Right renal cortex interstitium (tissue), 3 donors: ENCODE measurements at regions not wholly inside any gene's neighbourhood (a gene's known extent, or its start where the extent isn't known, plus 50 kb on each side); places are given as distances from the start of the nearest gene placed in this dataset.

Experiments used
- DNase-seq, 3 donors: peaks; one replicate each; pipeline ENCODE4 v3.0.0-alpha.2; 2013; ENCODE audit warnings: low read depth in 3 of 3, low spot score in 2 of 3

DNA sequence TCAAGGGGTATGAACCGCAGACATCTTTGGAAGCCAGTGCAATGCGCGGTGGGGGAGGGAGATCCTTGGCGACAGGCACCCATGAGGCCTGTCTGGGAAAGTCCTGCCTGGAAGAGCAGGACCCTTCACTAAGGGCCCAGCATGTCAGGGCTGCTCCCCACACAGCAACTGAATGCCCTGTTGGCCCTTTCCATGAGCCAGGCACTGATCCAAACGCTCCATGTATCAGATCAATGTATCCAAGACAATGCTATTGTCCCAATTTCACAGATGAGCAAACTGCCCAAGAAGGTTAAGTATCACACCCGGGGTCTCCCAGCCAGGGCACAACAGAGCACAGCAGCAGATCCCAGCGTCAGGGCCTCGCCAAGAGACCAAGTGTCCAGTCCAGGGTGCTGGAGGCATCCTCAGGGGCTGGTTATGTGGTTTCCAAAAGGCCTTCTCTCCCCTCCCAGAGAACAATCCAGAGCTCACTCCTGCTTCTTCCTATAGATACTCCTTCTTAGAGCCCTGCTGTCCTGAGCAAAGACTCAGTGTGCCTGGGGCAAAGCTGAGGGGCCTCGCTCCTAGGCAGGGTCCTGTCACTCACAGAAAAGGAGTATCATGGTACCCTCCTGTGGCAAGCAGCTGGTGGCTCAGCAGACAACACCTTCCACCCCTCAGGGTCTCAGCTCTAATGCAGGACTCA lies 328.0 kb downstream of the NPHP4 start:
- no peak for DNase-seq

DNA sequence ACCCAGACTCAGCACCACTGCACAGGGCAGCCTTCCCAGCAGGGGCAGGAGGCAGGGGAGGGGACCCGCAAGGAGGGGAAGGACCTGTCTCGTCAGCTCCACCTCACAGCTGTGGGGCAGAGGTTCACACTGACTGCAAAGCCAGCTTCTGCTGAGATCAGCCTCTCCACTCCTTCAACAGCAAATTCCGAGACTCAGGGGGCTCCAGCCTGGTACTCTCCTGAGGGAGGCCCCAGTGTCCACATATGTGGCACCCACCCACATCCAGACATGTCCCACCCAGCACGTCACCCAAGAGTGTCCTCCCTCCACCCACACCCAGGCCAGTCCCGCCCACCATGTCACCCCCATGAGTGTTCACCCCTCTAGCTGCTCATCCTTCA lies 329.5 kb downstream of the NPHP4 start:
- DNase-seq, result no peak

DNA sequence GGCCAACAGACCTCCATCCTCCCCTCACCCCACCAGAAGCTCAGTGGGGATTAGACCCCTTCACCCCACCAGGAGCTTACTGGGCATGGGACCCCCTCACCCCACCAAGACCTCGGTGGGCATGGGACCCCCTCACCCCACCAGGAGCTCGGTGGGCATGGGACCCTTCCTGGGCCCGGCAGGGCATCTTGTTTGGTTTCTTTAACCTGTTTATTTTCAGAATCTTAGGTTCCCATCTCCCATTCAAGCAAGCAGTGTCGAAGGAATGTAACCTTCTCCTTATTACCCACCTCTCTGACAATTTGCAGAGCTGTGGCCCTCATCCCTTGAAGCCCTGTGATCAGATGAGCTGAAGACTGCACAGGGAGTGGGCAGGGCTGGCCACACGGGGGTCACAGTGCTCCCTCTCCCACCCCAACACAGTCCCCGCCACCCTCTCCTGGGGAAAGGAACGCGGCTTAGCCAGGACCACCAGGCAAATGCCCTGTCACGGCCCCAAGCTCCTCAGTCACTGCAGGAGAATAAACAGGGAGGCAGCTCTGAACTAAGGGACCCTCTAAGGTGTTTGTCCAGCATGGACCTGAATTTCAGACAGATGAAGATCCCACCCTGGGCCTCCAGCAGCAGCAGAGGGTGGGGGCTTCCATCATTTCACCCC lies 330.0 kb downstream of the NPHP4 start:
- DNase-seq, result no peak

DNA sequence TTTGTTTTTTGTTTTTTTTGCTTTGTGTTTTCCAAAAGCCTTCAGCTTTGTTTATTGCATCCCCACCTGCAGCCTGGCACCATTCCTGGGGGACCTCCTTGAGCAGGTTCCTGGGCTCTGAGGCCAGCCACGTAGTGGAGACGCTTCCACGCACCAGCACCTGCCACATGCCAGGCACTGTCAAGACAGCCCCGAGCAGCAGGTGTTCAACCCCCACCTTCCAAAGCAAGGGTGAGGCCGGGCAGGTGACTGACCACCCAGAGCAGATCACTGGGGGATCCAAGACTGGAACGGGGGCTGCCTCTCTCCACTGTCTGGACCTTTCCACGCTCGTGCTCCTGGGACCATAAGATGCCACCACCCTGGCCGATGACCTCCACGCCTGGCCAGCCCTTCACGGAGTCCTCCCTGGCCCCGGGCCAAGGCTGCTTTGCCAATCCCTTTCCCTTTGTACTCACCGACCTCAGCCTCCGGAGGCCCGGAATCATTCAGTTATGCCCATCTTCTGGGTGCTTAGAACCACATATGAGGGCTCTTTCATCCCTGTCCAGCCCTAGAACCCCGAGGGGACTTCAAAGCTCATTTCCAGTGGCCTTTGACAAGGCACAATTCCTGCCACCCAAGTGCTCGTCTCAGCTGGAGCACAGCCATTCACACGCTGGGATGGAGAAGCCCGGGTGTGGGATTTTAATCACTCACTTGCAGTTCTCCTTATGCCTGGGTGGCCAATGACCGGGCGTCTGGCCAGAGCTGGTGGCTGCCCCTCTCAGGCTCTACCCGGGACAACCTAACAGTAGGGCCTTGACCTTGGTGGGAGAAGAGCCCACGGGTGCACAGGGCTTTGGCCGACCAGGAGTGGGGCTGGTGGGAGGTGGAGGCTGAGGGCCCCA lies 330.8 kb downstream of the NPHP4 start:
- no peak for DNase-seq

DNA sequence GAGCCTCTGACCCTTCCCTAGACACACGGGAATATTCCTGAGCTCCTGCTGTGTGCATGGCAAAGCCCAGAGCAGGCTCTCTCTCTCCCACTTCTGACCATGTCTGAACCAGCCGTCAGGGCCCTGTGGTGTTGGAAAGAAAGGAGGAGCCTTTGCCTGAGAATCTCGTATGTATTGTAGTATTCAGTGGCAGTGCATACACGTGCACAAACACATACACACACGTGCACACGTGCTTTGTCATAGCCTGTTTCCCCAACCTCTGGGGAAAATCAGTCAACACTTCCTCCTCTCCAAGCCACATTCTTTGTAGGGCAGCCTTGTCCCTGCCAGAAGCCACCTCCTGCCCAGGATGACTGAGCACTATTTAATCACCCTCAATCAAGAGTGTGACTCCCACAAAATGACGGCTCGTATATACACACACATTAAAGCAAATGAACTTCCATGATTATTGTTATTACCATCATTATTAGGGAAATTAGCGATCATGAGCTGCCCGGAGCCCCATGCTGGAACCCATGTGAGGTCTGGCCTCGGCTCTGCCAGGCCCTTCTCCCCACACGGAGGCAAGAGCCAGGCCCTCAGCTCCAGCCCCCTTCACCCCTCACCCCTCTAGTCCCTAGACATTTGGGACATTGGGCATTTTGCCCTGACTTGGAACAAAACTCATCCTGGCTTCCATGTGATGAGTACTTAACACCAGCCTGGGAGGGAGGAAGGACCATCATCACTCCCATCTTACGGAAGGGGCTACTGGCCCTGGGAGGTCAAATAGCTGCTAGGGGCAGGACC lies 331.9 kb downstream of the NPHP4 start:
- DNase-seq, result no peak

DNA sequence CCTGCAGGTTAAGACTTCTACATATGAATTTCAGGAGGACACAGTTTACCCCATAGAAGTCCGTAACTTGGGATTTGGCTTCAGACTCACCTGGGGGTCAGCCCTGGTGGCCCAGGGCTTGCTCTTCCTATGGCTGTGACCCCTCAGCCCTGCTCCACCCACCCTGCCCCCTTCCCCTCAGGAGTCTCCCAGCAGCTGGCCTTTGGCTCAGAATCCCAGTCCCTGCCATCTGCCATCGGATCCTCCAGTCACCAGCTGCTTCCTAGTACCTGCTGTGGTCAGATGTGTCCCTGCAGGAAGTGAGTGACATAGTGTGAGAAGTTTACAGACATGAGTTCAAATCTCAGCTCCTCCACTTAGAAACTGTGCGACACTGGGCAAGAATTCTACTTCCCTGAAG lies 332.6 kb downstream of the NPHP4 start:
- DNase-seq, result no peak

DNA sequence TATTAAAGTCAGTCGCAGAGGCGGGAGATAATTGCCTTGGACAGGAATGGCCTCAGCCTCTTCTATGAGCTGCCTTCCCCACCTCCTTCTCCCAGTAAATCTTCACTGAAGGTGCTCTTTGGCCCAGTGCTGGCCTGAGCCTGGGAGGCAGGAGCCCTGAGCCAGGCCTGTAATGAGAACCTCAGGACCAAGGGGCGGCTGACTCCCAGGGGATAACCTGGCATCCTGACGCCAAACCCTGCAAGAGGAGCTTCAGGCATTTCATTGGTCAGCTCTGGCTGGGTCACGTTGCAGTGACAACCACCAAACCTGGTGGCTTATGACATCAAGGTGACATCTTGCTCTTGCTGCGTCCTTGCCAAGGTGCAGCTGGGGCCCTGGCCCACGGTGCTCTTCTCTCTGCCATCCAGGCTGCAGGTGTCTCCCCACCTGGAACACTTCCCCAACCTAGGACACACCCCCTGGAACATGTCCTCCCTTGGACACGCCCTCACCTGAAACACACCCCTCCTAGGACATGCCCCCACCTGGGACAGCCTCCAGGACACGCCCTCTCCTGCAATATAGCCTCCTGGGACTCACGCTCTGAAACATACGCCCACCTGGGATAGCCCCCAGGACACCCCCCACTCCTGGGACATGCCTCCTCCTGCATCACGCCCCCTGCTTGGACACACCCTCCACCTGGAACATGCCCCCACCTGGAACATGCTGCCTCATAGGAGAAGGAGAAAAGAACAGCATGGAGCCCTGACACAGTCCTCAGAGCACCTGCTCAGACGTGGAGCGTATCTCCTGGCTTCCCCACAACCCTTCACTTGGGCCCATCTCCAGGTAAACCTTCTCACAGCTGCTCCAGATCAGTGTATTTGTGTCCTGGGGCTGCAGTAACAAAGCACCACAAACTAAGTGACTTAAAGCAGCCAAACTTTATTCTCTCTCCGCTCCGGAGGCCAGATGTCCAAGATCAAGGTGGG lies 333.6 kb downstream of the NPHP4 start:
- DNase-seq, result no peak

DNA sequence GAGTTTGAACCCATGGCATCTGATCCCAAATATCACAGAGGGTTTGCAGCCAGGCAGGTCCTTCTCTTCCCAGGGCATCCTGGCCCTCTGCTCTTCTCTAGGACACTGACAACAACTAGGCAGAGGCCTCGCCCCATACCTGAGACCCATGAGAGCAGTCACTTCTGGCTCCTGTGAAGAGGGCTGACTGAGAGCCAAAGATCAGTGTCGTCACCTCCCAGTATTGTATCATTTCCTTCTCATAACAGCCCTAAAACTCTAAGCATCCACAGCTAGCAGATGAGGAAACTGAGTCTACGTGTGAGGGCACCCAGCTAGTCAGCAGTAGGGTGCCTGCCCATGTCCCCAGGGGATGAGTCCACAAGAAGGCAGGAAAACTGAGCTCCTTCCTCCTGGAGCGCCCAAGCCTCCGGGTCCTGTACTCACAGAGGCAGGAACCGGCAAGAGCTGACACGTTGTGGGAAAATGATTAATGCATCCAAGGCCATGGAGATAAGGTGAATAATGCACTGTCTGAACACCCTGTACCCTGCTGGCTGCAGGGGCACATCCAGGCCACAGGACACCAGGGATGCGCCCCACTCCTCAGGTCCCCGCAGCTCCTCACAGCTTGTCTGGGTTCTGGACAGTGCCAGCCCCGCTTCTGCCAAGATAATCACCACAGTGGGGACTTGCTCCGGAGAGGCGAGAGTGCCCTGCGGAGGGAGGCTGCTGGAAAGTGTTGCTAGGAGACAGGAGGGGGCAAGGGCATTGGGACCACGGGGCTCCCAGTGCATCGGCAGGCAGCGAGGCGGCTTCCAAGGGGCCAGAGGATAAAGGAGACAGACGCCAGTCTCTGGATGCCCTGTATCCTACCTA lies 340.0 kb downstream of the NPHP4 start:
- DNase-seq, result no peak

DNA sequence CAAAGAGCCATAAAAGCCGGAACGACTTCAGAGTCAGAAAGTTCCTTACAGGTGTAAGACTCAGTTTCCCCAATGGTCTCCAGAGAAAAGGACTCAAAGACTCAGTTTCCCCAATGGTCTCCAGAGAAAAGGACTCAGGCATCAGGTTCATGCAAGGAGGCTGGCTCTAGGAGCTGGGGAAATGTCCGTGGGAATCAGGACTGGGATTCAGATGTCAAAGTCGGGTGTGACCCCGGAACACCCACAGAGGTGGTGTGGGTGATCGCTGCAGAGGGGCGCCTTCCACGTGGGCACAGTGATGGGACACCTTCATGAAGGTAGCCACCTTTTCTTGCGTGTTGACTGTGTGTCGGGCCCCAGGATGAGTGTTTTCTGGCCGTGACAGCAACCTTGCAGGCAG lies 340.8 kb downstream of the NPHP4 start:
- DNase-seq, result no peak

DNA sequence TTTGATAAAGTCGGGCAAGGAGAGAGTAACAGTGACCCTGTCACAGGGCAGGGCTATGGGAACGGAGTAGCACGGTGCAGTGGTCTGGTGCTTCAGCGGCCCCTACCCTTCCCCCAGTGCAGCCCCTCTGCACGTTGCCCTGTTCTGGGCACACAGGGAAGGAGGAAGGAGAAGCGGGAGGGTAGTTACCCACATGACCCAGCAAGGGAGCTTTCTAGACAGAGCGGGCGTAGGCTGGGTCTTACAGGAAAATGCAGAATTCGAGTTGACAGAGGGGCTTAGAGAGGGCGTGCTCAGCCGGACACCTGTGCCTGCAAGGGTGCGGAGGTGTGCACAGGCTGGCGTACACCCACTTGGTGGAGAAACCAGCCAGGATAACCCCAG lies 341.2 kb downstream of the NPHP4 start:
- no peak for DNase-seq

DNA sequence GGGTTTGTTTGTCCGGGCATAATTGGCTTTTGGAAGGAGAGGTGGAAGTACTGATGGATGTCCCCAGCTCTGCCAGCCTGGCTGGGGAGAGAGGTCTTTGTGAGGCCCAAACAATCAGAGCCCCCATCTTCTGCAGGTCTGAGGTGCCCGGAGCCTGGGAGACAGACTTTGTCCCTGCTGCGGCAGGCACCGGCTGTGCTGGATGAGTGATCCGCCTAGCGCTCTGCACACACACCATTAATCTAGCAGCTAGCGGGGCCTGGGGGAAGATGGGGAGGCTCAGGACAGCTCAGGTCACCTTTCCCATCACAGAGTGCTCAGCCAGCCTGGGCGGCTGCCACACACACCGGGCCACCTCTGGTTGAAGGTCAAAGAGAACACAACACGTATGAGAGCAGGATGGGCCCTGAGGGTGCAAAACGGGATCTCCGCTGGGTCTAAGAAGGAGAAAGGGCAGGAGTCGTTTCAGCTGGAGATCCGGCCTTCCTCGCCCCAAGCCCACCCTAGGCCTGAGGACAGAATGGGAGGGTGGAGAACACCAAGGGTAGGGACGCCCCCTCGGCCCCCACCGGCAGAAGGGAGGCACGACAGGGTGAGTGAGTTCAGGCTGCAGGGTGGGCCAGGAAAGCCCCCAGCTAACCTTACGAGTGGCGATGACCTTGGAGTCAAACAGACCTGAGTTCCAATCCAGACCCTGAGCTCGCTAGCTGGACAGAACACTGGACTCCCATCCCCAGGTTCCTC lies 341.8 kb downstream of the NPHP4 start:
- no peak for DNase-seq

DNA sequence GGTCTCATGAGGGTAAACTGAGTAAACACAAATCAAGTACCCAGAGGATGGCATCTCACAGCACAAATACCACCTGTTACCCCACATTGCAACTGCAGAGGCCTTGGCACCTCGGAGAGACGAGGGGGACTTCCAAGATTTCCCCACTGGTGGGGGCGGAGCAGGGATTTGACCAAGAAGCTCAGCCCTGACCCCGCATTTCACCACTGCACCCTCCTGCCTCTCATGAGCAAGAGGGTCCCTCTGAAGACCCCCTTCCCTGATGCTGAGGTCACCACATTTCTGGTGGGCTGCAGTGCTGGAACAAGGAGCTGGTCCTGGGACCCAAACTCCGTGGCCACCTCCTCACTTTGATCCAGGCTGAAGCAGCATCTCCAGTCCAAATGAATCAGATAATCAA lies 342.4 kb downstream of the NPHP4 start:
- no peak for DNase-seq

DNA sequence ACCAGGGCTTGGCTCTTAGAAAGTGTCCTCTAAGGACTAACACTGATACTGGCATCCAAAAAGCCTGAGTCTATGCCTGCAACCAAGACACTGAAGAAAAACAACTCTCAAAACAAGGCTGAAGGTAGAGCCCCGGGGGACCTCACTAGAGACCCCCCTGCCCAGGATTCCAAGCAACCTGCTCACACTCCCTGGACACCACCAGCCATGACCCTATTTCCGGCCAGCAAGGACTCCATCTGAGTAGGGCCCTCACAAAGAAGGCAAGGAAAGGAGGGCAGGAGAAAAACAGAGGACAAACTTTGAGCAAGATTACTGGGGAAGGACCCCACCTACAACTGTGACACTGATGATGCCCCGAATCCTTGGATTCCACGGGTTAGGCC lies 343.1 kb downstream of the NPHP4 start:
- no peak for DNase-seq

DNA sequence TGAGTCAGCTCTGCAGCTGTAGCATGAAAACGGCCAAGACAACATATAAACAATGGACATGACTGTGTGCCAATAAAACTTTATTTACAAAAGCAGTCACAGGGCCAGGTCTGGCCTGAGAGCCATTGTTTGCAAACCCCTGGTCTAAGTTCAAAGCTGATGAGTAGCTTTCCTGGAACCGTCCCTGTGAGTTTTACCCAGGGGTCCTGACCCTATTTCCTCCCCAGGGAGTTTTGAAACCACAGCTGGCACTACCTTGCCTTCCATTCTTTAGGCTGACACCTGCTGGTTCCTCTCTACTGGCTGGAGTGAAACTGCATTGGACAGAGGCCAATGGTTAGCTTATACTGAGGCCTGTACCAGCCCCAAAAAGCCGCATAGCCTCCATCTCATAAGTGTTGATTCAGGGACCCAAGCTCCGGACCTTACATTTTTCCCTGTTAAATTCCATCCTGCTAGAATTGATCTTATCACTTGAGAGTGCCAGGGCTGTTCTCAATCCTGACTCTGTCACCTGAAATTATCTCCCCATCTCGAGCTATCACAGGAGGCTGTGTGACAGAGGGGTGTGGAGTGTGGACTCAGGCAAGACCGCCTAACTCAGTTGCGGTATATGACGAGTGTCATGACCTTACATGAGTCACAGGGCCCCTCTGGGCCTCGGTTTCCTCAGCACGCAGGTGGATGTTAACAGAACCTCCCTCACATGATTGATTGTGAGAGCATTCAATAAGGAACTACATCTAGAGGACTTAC lies 343.6 kb downstream of the NPHP4 start:
- no peak for DNase-seq

DNA sequence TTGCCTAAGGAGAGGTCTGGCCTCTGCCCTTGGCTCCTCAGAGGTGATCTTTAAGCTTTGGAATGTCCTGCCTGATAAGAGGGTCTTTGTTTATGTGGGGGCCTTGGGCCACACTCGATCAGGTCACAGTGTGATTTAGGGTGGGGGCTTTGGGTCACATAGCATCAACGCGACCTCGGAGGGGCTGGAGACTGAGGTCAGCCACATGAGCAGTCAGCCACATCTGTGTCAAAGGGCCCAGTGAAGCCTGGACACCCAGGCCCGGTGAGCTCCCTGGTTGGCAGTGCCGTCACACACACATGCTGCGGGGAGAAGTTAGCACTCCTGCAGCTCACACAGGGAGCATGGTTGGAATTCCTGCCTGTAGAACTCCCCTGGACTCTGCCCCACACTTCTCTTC lies 345.0 kb downstream of the NPHP4 start:
- DNase-seq, result no peak

DNA sequence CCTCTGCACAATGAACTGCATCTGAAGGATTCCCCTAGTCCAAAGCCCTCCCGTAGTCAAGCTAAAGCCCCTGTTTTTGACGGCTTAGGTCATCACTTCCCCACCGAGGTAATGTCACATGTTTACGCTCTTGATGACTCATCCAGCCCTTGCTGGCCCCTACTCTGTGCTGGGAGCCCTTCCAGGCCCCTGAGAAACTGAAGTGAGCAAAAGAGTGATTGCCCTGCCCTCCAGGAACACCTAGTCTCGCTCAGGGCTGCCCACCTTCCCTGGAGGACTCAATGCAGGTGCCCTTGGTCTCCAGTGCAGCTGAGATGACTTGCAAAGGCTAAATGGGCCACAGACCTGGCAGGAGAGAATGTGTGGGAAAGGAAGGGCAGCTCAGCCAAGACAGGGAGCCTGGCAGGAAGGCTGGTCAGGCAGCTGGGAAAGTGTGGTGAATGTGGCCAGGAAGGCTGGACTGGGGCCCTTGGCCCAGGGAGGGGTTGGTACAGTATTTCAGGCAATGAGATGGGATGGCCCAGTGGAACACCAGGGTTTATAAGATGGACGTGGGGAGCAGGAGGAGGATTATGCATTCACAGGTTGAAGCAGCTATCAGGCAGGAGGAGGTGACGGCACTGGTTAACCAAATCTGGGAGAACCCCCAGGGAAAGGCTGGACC lies 345.6 kb downstream of the NPHP4 start:
- DNase-seq, result no peak

DNA sequence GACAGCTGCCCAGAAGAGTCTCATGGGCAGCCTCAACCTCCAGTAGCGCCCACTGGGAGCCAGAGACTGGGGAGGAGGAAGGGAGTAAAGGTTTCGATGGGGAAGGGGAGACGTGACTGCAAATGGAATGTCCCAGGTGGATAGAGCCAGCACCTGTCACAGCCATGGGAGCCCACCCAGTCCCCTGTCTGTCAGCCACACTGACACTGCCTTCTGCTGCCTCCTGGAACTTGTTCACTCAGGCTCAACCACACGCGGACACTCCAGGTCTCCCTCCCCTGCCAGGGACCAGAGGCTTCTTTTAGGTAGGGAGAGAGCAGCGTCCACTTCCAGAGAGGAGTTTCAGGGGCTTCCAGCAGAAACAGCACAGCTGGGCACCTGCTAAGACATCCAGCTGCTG lies 346.3 kb downstream of the NPHP4 start:
- no peak for DNase-seq
